MM.1S (cell line): ENCODE measurements at regions not wholly inside any gene's neighbourhood (a gene's known extent, or its start where the extent isn't known, plus 50 kb on each side); places are given as distances from the start of the nearest gene placed in this dataset.
"Not testable (repeated sequence)": the region's sequence is repeated elsewhere in the genome, so short reads cannot be mapped to it uniquely, and the experiment has no call there.

Experiments
- EZH2 ChIP-seq: fragments of 300-600 bp; sonication (generic); optimal IDR thresholded peaks from 2 replicates; pipeline ENCODE3; 2017; ENCODE audit warnings: low read depth, mild to moderate bottlenecking, antibody characterized with exemption, low read length, mixed read lengths
- TF ChIP-seq, protein P1 (sequence below): fragments of 300-600 bp; sonication (generic); IDR thresholded peaks from 2 replicates; pipeline ENCODE4 v1.5.1; 2016; ENCODE audit warnings: antibody characterized with exemption, low read length, mixed read lengths

DNA sequence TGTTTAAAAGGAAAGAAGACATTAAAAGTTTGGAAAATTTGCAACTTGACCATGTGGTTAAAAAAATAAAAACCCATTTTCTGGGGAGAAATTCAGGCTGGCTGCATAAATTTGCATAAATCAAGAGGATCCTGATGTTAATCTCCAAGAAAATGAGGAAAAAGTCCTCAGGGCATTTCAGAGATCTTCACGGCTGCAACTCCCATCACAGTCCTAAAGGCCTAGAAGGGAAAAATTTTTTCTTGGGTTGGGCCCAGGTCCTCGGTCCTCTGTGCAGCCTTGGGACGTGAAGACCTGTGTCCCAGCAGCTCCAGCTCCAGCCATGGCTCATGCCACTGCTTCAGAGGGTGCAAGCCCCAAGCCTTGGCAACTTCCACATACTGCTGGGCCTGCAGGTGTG lies 84.8 kb upstream of the C1QTNF3 start:
- TF ChIP-seq EZH2 = not testable (repeated sequence)
- TF ChIP-seq, protein P1, sequence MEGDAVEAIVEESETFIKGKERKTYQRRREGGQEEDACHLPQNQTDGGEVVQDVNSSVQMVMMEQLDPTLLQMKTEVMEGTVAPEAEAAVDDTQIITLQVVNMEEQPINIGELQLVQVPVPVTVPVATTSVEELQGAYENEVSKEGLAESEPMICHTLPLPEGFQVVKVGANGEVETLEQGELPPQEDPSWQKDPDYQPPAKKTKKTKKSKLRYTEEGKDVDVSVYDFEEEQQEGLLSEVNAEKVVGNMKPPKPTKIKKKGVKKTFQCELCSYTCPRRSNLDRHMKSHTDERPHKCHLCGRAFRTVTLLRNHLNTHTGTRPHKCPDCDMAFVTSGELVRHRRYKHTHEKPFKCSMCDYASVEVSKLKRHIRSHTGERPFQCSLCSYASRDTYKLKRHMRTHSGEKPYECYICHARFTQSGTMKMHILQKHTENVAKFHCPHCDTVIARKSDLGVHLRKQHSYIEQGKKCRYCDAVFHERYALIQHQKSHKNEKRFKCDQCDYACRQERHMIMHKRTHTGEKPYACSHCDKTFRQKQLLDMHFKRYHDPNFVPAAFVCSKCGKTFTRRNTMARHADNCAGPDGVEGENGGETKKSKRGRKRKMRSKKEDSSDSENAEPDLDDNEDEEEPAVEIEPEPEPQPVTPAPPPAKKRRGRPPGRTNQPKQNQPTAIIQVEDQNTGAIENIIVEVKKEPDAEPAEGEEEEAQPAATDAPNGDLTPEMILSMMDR = not testable (repeated sequence)
